GM21423 (cell line): ENCODE measurements at regions not wholly inside any gene's neighbourhood (a gene's known extent, or its start where the extent isn't known, plus 50 kb on each side); places are given as distances from the start of the nearest gene placed in this dataset.

Experiments
- ATAC-seq: cut with Tn5 transposase; IDR thresholded peaks from one replicate; pipeline ENCODE4 v1.9.1; 2021; ENCODE audit warnings: mild to moderate bottlenecking, moderate library complexity; ENCODE audit not compliant: unreplicated experiment

DNA sequence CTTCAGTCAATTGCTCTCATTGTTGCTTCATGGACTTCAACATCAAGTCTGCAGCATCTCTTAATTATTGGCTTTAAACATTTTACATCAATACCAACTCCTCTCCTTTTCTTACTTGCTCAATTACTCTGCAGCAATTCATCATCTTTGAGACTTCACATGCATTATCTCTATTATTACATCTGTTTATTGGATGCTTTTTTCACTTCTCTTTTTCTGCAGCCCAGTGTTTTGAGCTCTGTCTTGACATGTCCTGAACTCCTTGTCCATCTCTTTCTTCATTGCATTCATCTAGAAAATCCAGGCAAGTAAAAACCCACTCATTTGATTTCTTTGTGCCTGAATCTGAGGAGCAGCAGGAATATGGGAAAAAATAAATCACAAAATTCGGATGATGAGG, 647.9 kb downstream of the PLCL1 start:
- no peak for ATAC-seq

DNA sequence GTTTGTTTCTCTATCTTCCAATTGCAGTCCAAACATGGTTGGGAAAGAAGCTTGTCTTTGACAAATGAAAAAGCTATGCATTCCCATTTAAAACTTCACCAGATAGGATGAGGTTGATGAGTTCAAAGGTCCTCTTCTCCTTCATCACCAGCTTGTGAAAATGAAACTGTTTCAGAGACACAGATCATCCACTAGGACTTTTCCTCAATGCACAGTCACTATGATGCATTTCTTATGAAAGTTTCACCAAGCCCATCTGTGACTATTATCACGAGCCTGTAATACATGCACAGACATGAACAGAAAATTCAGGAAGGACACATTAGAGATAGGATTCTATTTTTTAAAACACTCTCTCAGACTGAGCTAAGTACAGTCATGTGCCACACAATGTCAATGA, 644.4 kb downstream of the PLCL1 start:
- ATAC-seq: no peak

GRCh38 chr2:198444800-198445287, 640.5 kb downstream of the PLCL1 start:
- ATAC-seq: no peak

DNA sequence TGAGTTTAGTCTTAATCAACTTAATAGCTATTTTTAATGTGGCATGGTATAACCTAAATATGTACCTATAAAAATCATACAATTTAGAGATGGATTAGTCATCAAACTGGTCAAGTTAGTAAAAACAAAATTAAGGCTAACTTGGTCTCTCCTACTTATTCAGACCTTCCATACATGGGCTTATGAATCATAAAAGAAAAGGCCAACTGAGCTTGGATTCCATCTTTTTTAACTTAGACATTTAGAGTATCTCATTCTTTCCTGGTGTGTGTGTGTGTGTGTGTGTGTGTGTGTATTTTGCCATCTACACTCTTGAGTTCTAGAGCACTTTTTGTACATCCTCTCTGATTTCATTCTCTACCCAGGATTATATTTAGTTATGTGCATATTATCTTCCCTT, 637.5 kb downstream of the PLCL1 start:
- ATAC-seq: no peak

GRCh38 chr2:198441246-198441645, 636.9 kb downstream of the PLCL1 start:
- ATAC-seq: no peak

GRCh38 chr2:198440833-198441232, 636.4 kb downstream of the PLCL1 start:
- no peak for ATAC-seq

- no peak for ATAC-seq
Observed at GRCh38 chr2:198438331-198438730, 633.9 kb downstream of the PLCL1 start.

DNA sequence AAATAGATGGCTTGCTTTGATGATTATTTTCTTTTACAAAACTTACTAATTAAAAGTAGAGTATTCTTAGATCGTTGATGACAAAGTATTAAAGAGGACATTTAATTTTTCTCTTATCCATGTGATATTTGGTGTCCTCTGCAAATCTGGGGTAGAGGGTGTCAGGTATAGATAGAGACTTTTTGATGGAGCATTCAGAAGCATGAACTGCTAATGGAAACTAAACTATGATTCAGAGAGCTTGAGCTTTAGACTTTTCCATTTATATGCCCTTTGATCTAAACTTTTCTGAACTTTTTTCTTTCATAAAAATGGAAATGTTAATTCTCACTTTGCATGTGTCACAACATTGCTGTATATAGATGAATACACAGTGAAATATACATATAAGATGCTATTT, 619.7 kb downstream of the PLCL1 start:
- ATAC-seq: no peak

DNA sequence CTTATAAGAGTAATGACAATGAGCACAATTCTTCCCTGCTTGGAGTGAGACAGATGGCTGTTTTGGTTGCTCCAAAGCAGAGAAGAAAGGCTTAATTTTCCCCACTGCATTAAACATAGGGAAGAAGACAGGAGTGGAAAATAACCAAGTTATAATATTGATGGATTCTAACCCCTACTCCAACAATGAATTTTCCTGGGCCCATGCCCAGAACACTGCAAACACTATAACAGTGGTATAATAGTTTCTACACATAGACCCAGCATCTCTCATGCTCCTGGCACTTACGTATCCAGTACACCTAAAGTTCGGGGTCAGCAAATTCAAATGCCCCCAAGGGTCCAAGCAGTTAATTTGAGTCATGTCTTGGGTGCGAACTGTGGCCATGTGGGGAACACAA, 613.4 kb downstream of the PLCL1 start:
- ATAC-seq: no peak

GRCh38 chr2:198414976-198415375, 610.6 kb downstream of the PLCL1 start:
- ATAC-seq: no peak

- ATAC-seq: no peak
Observed at GRCh38 chr2:198411936-198412335, 607.5 kb downstream of the PLCL1 start.

DNA sequence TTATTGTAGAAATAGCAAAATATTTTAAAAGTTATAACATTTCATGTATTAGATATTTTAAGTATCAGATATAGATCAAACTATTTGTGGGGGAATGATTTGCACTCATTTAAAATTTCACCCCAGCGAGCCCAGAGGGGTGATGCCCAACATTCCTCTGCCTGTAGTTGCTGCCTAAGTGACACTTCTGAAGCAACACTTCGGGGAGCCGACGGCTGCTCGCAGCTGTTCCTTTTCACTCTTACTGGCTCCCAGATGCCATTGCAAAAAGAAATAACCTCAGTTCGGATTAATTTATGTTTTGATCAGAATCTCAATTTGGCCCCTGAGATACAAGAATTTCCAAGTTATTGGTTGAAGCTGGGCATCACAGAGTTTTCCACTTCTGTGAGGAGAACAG, 603.8 kb downstream of the PLCL1 start:
- ATAC-seq: no peak

GRCh38 chr2:198405311-198405710, 600.9 kb downstream of the PLCL1 start:
- ATAC-seq: no peak

DNA sequence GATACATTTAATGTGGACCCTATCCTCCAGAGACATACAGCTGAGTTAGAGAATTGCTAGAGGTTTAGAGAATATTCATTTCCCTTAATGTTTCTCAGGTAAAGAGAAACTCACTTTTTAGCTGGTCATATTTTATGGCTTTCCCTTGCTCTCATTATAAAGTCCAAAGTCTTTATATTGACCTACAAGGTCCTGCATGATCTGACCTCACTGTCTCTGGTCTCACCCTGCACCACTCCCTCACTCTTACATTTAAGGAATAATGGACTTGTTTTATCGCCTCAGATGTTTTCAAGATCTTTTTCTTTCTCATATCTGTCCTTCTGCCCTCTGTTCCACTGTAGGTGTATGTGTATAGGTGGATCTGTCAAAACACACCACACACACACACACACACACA, 597.3 kb downstream of the PLCL1 start:
- no peak for ATAC-seq

DNA sequence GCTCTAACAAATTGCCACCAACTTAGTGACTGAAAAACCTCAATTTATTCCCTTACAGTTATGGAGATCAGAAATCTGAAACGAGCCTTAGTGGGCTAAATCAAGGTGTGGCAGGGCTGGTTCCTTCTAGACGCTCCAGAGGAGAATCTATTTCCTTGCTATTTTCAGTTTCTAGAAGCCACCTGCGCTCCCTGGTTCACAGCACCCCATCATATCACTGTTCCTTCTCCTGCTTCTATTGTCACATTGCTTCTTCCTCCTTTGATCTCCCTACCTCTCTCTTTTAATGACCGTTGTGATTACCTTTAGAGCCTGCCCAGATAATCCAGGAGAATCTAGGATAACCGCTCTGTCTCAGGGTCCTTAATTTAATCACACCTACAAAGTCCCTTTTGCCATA, 596.6 kb downstream of the PLCL1 start:
- no peak for ATAC-seq

- ATAC-seq: no peak
Observed at GRCh38 chr2:198394208-198394607, 589.8 kb downstream of the PLCL1 start.

- no peak for ATAC-seq
Observed at GRCh38 chr2:198390670-198391069, 586.3 kb downstream of the PLCL1 start.

- ATAC-seq: no peak
Observed at GRCh38 chr2:198387677-198388076, 583.3 kb downstream of the PLCL1 start.

DNA sequence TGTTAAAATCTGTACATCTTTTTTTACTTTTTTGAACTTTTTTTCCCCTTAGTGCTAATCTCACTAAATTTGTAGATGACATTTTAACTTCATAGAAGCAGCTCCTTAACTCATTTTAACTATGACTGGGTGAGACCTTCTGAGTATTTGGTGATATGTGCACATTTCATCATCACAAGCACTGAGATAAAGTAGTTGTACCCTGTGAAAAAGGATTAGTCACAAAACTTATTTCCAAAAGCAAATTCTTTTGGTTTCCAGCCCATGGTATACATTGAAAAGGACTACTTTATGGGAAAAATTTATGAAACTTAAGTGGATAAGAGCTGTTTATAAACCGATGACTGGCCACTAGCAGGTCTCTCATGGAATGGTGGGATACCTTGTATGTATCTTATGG, 581.5 kb downstream of the PLCL1 start:
- ATAC-seq: no peak

- no peak for ATAC-seq
Observed at GRCh38 chr2:198385326-198385725, 580.9 kb downstream of the PLCL1 start.

GRCh38 chr2:198383392-198383791, 579.0 kb downstream of the PLCL1 start:
- no peak for ATAC-seq

- no peak for ATAC-seq
Observed at GRCh38 chr2:198382811-198383210, 578.4 kb downstream of the PLCL1 start.

GRCh38 chr2:198376677-198377076, 572.3 kb downstream of the PLCL1 start:
- no peak for ATAC-seq

- ATAC-seq: no peak
Observed at GRCh38 chr2:198375083-198375410, 570.7 kb downstream of the PLCL1 start.
